Transverse colon (tissue), 4 donors: ENCODE measurements at regions not wholly inside any gene's neighbourhood (a gene's known extent, or its start where the extent isn't known, plus 50 kb on each side); places are given as distances from the start of the nearest gene placed in this dataset.

ENCODE experiments used
- CTCF ChIP-seq, 5 experiments: fragments of 200-600 bp in 3 of 5; fragments of 450-650 bp in 2 of 5; sonication (generic) in 3 of 5; IDR thresholded peaks; 1 replicate in 2 of 5; 2 replicates in 3 of 5; pipeline ENCODE4 v1.5.1; 2016 to 2017; ENCODE audit warnings: antibody characterized with exemption in 5 of 5, inconsistent platforms in 3 of 5, mild to moderate bottlenecking in 2 of 5, moderate library complexity in 1 of 5
- EP300 ChIP-seq: sonication (generic); formaldehyde crosslinking; IDR thresholded peaks from one replicate; pipeline ENCODE4 v1.6.1; 2017; ENCODE audit warnings: antibody characterized with exemption, low read depth
- POLR2A ChIP-seq: fragments of 450-650 bp; IDR thresholded peaks from one replicate; pipeline ENCODE4 v1.6.1; 2016; ENCODE audit warnings: antibody characterized with exemption, mild to moderate bottlenecking, moderate library complexity
- POLR2AphosphoS5 ChIP-seq, 3 donors: sonication (generic); formaldehyde crosslinking; IDR thresholded peaks; one replicate each; pipeline ENCODE4 v1.6.1; 2016; ENCODE audit warnings: antibody characterized with exemption in 3 of 3

GRCh38 chr13:83272076-83272475 lies 610.2 kb downstream of the SLITRK1 start:
- no peak for TF ChIP-seq CTCF (IDR thresholded peaks at IDR 0.05)
- no peak for TF ChIP-seq POLR2AphosphoS5 (IDR thresholded peaks at IDR 0.05)
- no peak for TF ChIP-seq POLR2A
- no peak for TF ChIP-seq EP300
